Stimulated activated naive B cell treated with anti-CD40 and anti-IgM and Interleukin-4, amounts not matched to agents 10 μg/mL and 1 μg/mL and 100 μg/mL, for 72 hours (primary cell): ENCODE measurements at regions not wholly inside any gene's neighbourhood (a gene's known extent, or its start where the extent isn't known, plus 50 kb on each side); places are given as distances from the start of the nearest gene placed in this dataset.
"Not testable (repeated sequence)": the region's sequence is repeated elsewhere in the genome, so short reads cannot be mapped to it uniquely, and the experiment has no call there.

Experiments used
- ATAC-seq, 2 donors: fragments of 150-1000 bp; cut with Tn5 transposase; replicated peaks; 2 replicates each; pipeline ENCODE4 v1.10.0; 2021; ENCODE audit warnings: moderate library complexity in 1 of 2
- DNase-seq: peaks from one replicate; pipeline ENCODE4 v3.0.0; 2021
- H3K27ac Mint-ChIP-seq: one replicate; pipeline ENCODE4 v1.8.0; 2022; ENCODE audit warnings: mild to moderate bottlenecking, mixed read lengths
- H3K27me3 Mint-ChIP-seq, 2 donors: one replicate each; pipeline ENCODE4 v1.8.0; 2022; ENCODE audit warnings: mixed read lengths in 2 of 2
- H3K36me3 Mint-ChIP-seq, 2 donors: one replicate each; pipeline ENCODE4 v1.8.0; 2022; ENCODE audit warnings: mixed read lengths in 2 of 2, mild to moderate bottlenecking in 1 of 2
- H3K4me1 Mint-ChIP-seq, 2 donors: one replicate each; pipeline ENCODE4 v1.8.0; 2022; ENCODE audit warnings: mixed read lengths in 2 of 2, mild to moderate bottlenecking in 1 of 2
- H3K4me3 Mint-ChIP-seq, 2 donors: one replicate each; pipeline ENCODE4 v1.8.0; 2022; ENCODE audit warnings: mild to moderate bottlenecking in 2 of 2, mixed read lengths in 2 of 2, moderate library complexity in 1 of 2
- H3K9me3 Mint-ChIP-seq, 2 donors: one replicate each; pipeline ENCODE4 v1.8.0; 2022; ENCODE audit warnings: mixed read lengths in 2 of 2, mild to moderate bottlenecking in 1 of 2

GRCh38 chr1:233487408-233487807, 126.5 kb upstream of the KCNK1 start:
- H3K9me3 Mint-ChIP-seq, result peaks cover 7 to 8% of the 10 kb centered on the region in 2 donors
- H3K36me3 Mint-ChIP-seq, result no peaks in the 10 kb centered on the region
- DNase-seq (no peak), ATAC-seq (no peak)
- H3K4me1 Mint-ChIP-seq, result no peaks in the 10 kb centered on the region
- H3K27ac Mint-ChIP-seq, result no peak overlapping the region
- peaks cover 6 to 14% of the 10 kb centered on the region in 2 donors for H3K27me3 Mint-ChIP-seq
- no peak overlapping the region for H3K4me3 Mint-ChIP-seq

- no peaks in the 10 kb centered on the region for H3K4me1 Mint-ChIP-seq
- no peak overlapping the region for H3K27ac Mint-ChIP-seq
- ATAC-seq (no peak), DNase-seq (no peak)
- no peaks in the 10 kb centered on the region for H3K36me3 Mint-ChIP-seq
- H3K4me3 Mint-ChIP-seq, result no peak overlapping the region
- peaks cover 6 to 7% of the 10 kb centered on the region in 2 donors for H3K9me3 Mint-ChIP-seq
- H3K27me3 Mint-ChIP-seq, result peaks cover 6 to 14% of the 10 kb centered on the region in 2 donors
Measured at GRCh38 chr1:233489411-233489810, 124.5 kb upstream of the KCNK1 start.

- Mint-ChIP-seq H3K27ac (no peak overlapping the region), H3K4me1 (no peaks in the 10 kb centered on the region), H3K4me3 (no peak overlapping the region), H3K36me3 (no peaks in the 10 kb centered on the region), H3K9me3 (peaks cover 6 to 7% of the 10 kb centered on the region in 2 donors), H3K27me3 (peaks cover 6 to 14% of the 10 kb centered on the region in 2 donors)
- ATAC-seq (no peak), DNase-seq (no peak)
Measured at GRCh38 chr1:233490488-233490887, 123.4 kb upstream of the KCNK1 start.

- DNase-seq (no peak), ATAC-seq (no peak)
- peaks cover 7% of the 10 kb centered on the region in 2 donors for H3K9me3 Mint-ChIP-seq
- no peak overlapping the region for H3K27ac Mint-ChIP-seq
- no peak overlapping the region for H3K4me3 Mint-ChIP-seq
- H3K4me1 Mint-ChIP-seq, result no peaks in the 10 kb centered on the region
- H3K27me3 Mint-ChIP-seq, result peaks cover 6 to 14% of the 10 kb centered on the region in 2 donors
- no peaks in the 10 kb centered on the region for H3K36me3 Mint-ChIP-seq
Measured at GRCh38 chr1:233491953-233492620, 121.8 kb upstream of the KCNK1 start.

DNA sequence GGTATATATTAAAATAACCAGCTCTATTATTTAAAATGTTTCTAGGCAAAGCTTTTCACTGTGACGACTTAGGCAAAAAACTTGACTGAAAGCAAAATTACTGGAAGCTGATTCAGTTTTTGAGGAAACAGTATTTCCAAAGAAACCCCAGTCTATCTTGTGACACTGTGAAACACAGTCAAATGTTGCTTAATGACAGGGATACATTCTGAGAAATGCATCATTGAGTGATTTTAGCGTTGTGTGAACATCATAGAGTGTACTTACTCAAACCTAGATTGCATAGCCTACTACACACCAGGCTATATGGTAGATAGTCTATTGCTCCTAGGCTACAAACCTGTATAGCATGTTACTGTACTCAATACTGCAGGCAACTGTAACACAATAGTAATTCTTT, 116.9 kb upstream of the KCNK1 start:
- DNase-seq (no peak), ATAC-seq (no peak)
- H3K27ac Mint-ChIP-seq, result no peak overlapping the region
- no peak overlapping the region for H3K4me3 Mint-ChIP-seq
- peaks cover 0 to 1% of the 10 kb centered on the region in 2 donors for H3K9me3 Mint-ChIP-seq
- no peaks in the 10 kb centered on the region for H3K4me1 Mint-ChIP-seq
- H3K27me3 Mint-ChIP-seq, result peaks cover 0 to 8% of the 10 kb centered on the region in 2 donors
- no peaks in the 10 kb centered on the region for H3K36me3 Mint-ChIP-seq

DNA sequence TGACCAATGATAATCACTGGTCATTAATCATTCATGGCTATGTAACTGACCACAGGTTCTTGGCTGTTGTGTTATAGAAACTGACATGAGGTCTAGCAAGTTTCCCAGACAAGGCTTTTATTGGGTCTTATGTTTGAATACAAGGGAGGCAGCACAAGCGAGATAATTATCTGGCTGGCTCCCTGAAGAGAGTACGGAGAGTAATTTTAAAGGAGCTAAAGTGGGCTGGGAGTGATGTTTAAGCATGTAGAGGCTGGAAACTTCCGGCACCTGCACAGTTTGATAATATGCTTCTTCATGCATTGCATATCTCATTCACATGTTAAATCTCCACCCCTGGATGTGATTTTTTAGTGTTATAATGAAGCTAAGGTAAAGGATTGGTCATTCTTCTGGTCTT, 116.2 kb upstream of the KCNK1 start:
- Mint-ChIP-seq H3K36me3 (no peaks in the 10 kb centered on the region), H3K4me1 (no peaks in the 10 kb centered on the region), H3K27me3 (peaks cover 0 to 4% of the 10 kb centered on the region in 2 donors), H3K9me3 (peaks cover 0 to 1% of the 10 kb centered on the region in 2 donors), H3K4me3 (no peak overlapping the region), H3K27ac (no peak overlapping the region)
- ATAC-seq, result no peak
- no peak for DNase-seq

DNA sequence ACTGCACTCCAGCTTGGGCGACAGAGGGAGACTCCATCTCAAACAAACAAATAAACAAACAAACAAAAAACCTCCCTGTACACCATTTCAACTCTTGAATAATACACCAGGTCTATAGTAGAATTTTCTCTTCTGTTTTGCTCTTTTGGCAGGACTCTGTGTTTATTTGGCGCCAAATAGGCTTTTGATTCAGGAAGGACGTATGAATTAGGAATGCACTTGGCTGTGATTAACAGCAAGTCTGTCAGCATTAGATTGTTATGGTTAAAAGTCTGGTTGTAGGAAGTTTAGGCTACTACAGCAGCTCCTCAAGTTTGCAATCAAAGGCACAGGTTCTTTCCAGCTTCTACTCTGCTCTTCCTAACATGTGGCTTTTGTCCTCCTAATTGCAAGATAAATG, 113.8 kb upstream of the KCNK1 start:
- Mint-ChIP-seq H3K4me3 (no peak overlapping the region), H3K9me3 (peaks cover 0 to 1% of the 10 kb centered on the region in 2 donors), H3K36me3 (no peaks in the 10 kb centered on the region), H3K27me3 (peaks cover 0 to 4% of the 10 kb centered on the region in 2 donors), H3K4me1 (peaks cover 0 to 1% of the 10 kb centered on the region in 2 donors), H3K27ac (no peak overlapping the region)
- DNase-seq (no peak), ATAC-seq (no peak)

- ATAC-seq, result no peak
- Mint-ChIP-seq H3K9me3 (peaks cover 4 to 10% of the 10 kb centered on the region in 2 donors), H3K4me1 (peaks cover 0 to 1% of the 10 kb centered on the region in 2 donors), H3K27ac (no peak overlapping the region), H3K27me3 (no peaks in the 10 kb centered on the region), H3K4me3 (no peak overlapping the region), H3K36me3 (no peaks in the 10 kb centered on the region)
- no peak for DNase-seq
Measured at GRCh38 chr1:233503366-233503954, 110.4 kb upstream of the KCNK1 start.

DNA sequence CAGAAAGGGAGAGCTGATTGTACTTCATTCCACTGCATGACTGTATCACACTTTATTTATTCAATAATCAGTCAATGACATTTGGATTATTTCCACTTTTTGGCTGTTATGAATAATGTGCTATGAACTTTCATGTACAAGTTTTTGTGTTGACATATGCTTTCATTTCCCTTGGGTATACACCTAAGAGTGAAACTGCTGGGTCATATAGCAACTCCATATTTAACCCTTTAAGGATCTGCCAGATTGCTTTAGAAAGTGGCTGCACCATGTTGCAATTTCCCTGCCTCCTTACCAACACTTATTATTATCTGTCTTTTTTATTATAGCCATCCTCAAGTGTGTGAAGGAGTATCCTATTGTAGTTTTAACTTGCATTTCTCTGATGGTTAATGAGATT, 108.8 kb upstream of the KCNK1 start:
- no peak overlapping the region for H3K4me3 Mint-ChIP-seq
- ATAC-seq (peak; percentile 23 to 47), DNase-seq (no peak)
- peaks cover 0 to 2% of the 10 kb centered on the region in 2 donors for H3K4me1 Mint-ChIP-seq
- peaks cover 4 to 10% of the 10 kb centered on the region in 2 donors for H3K9me3 Mint-ChIP-seq
- H3K27ac Mint-ChIP-seq, result no peak overlapping the region
- H3K27me3 Mint-ChIP-seq, result no peaks in the 10 kb centered on the region
- H3K36me3 Mint-ChIP-seq, result no peaks in the 10 kb centered on the region

DNA sequence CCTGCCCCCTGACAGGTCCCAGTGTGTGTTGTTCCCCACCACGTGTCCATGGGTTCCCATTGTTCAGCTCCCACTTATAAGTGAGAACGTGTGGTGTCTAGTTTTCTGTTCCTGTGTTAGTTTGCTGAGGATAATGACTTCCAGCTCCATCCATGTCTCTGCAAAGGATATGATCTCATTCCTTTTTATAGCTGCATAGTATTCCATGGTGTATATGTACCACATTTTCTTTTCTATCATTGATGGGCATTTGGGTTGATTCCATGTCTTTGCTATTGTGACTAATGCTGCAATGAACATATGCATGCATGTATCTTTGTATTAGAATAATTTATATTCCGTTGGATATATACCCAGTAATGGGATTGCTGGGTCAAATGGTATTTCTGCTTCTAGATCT, 108.0 kb upstream of the KCNK1 start:
- H3K27me3 Mint-ChIP-seq, H3K27ac Mint-ChIP-seq, ATAC-seq, H3K9me3 Mint-ChIP-seq, DNase-seq, H3K4me1 Mint-ChIP-seq, H3K36me3 Mint-ChIP-seq, H3K4me3 Mint-ChIP-seq: not testable (repeated sequence)

GRCh38 chr1:233509526-233509925, 104.4 kb upstream of the KCNK1 start:
- ATAC-seq, result no peak
- Mint-ChIP-seq H3K27ac (no peak overlapping the region), H3K36me3 (no peaks in the 10 kb centered on the region), H3K4me3 (no peak overlapping the region), H3K27me3 (no peaks in the 10 kb centered on the region), H3K9me3 (peaks cover 4 to 10% of the 10 kb centered on the region in 2 donors), H3K4me1 (peaks cover 6 to 11% of the 10 kb centered on the region in 2 donors)
- DNase-seq, result no peak

- no peaks in the 10 kb centered on the region for H3K27me3 Mint-ChIP-seq
- H3K4me3 Mint-ChIP-seq, result no peak overlapping the region
- no peak overlapping the region for H3K27ac Mint-ChIP-seq
- peaks cover 5 to 11% of the 10 kb centered on the region in 2 donors for H3K4me1 Mint-ChIP-seq
- H3K9me3 Mint-ChIP-seq, result no peaks in the 10 kb centered on the region
- ATAC-seq (no peak), DNase-seq (no peak)
- H3K36me3 Mint-ChIP-seq, result no peaks in the 10 kb centered on the region
Measured at GRCh38 chr1:233512538-233512937, 101.4 kb upstream of the KCNK1 start.

DNA sequence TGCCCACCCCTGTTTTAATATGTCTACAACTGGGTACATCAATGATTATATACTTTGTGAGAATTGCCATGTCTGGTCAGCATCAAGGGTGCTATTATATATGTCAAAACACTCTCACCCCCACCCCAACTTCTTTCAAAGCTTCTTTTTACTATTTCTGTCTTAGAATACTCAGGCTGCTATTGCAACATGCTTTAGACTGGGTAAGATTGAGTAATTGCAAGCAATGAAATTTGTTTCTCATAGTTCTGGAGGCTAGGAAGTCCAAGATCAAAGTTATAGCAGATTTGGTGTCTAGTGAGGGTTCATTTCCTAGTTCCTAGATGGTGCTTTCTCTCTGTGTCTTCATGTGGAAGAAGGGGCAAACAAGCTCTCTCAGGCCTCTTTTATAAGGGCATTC, 100.5 kb upstream of the KCNK1 start:
- no peak for ATAC-seq
- Mint-ChIP-seq H3K4me1 (peaks cover 5 to 15% of the 10 kb centered on the region in 2 donors), H3K36me3 (no peaks in the 10 kb centered on the region), H3K9me3 (peaks cover 3% of the 10 kb centered on the region in 2 donors), H3K4me3 (no peak overlapping the region), H3K27ac (no peak overlapping the region), H3K27me3 (no peaks in the 10 kb centered on the region)
- no peak for DNase-seq

DNA sequence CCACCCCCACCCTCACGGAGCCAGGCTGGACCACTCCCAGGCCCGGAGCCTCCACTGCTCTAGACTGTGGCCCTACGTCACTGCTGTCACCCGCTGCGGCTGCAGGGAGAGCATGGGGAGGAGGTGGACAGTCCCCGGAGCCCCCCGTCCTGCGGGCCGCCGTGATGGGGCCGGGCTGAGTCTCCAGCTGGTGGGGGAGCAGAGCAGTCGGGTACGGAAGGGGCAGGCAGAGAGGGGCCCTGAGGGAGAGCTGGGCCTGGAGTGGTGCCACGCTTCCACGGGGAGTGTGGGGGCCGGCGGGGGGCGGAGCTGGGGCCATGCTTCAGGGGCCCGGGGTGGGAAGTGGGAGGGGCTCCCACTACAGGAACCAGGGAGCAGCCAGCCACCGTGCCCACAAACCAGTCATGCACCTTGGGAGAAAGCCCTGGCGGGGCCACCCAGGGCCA, 98.9 kb upstream of the KCNK1 start:
- Mint-ChIP-seq H3K4me3 (no peak overlapping the region), H3K9me3 (peaks cover 9 to 11% of the 10 kb centered on the region in 2 donors), H3K27me3 (no peaks in the 10 kb centered on the region), H3K4me1 (peaks cover 4 to 17% of the 10 kb centered on the region in 2 donors), H3K27ac (no peak overlapping the region), H3K36me3 (no peaks in the 10 kb centered on the region)
- DNase-seq (no peak), ATAC-seq (no peak)

DNA sequence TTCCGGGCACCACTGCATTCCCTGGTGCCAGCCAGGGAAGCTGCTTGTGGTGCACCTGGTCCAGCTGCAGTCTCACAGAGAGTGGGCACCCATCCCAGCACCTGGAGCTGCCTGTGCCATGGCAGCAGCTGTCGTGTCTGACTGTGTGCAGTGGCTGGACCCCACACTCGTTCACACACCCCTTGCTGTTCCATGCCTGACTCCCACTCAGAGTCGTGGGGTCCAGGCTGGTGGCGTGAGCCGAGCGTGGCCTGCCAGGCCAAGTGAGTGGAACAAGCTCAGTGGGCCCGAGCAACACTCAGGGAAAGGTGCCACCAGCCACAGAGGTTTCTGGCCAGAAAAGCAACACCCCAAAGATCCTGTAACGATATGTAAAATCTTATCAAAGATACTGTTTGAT, 97.2 kb upstream of the KCNK1 start:
- H3K9me3 Mint-ChIP-seq, result peaks cover 9 to 11% of the 10 kb centered on the region in 2 donors
- no peaks in the 10 kb centered on the region for H3K36me3 Mint-ChIP-seq
- no peak overlapping the region for H3K4me3 Mint-ChIP-seq
- peaks cover 2 to 6% of the 10 kb centered on the region in 2 donors for H3K4me1 Mint-ChIP-seq
- no peak for ATAC-seq
- DNase-seq, result no peak
- H3K27me3 Mint-ChIP-seq, result no peaks in the 10 kb centered on the region
- no peak overlapping the region for H3K27ac Mint-ChIP-seq
